Spleen (tissue), 11 donors: ENCODE measurements at regions not wholly inside any gene's neighbourhood (a gene's known extent, or its start where the extent isn't known, plus 50 kb on each side); places are given as distances from the start of the nearest gene placed in this dataset.

Experiments used
- DNase-seq: peaks from one replicate; pipeline ENCODE4 v3.0.0-alpha.2; 2020
- H3K27ac ChIP-seq, 8 donors: fragments of 200-600 bp; sonication (generic) in 7 of 8; 1 replicate in 4 of 8; 2 replicates in 4 of 8; pipeline versions ENCODE4 v1.5.0 to v1.8.0; 2016 to 2021; ENCODE audit warnings: inconsistent platforms in 4 of 8, mild to moderate bottlenecking in 4 of 8, moderate library complexity in 1 of 8
- H3K27me3 ChIP-seq, 7 donors: fragments of 200-600 bp; sonication (generic) in 6 of 7; replicated peaks in 1 of 7; 1 replicate in 4 of 7; 2 replicates in 3 of 7; pipeline versions ENCODE4 v1.5.0 to v1.8.0; 2016 to 2021; ENCODE audit warnings: inconsistent platforms in 3 of 7, mild to moderate bottlenecking in 1 of 7
- H3K36me3 ChIP-seq, 6 donors: fragments of 200-600 bp; sonication (generic) in 5 of 6; 1 replicate in 4 of 6; 2 replicates in 2 of 6; pipeline versions ENCODE4 v1.5.0 to v1.8.0; 2016 to 2021; ENCODE audit warnings: inconsistent platforms in 2 of 6
- H3K4me1 ChIP-seq, 6 donors: fragments of 200-600 bp; sonication (generic) in 5 of 6; 1 replicate in 3 of 6; 2 replicates in 3 of 6; pipeline versions ENCODE4 v1.5.0 to v1.8.0; 2016 to 2021; ENCODE audit warnings: inconsistent platforms in 3 of 6
- H3K4me3 ChIP-seq, 8 donors: fragments of 200-600 bp; sonication (generic) in 7 of 8; 1 replicate in 4 of 8; 2 replicates in 4 of 8; pipeline versions ENCODE4 v1.5.0 to v1.8.0; 2016 to 2021; ENCODE audit warnings: inconsistent platforms in 4 of 8, mild to moderate bottlenecking in 4 of 8, moderate library complexity in 2 of 8
- H3K9me3 ChIP-seq, 8 donors: fragments of 200-600 bp; sonication (generic) in 7 of 8; 1 replicate in 4 of 8; 2 replicates in 4 of 8; pipeline versions ENCODE4 v1.5.0 to v1.8.0; 2016 to 2021; ENCODE audit warnings: inconsistent platforms in 4 of 8
- POLR2A ChIP-seq, 3 donors: fragments of 450-650 bp; IDR thresholded peaks; one replicate each; pipeline ENCODE4 v1.5.1; 2017; ENCODE audit warnings: antibody characterized with exemption in 3 of 3, mild to moderate bottlenecking in 1 of 3
- POLR2AphosphoS5 ChIP-seq, 3 donors: sonication (generic); formaldehyde crosslinking; IDR thresholded peaks; one replicate each; pipeline ENCODE4 v1.5.1; 2017; ENCODE audit warnings: antibody characterized with exemption in 3 of 3
- WGBS, 5 donors: extraction: QIAGEN DNeasy Blood & Tissue Kit in 3 of 5; methylation state at CpG; one replicate each; pipeline versions ENCODE4 v1.1.5 to v1.1.7; 2013 to 2018; 5-methylcytosine and 5-hydroxymethylcytosine counted together
- intact Hi-C: fragments of 100-400 bp; cut with DNase I; formaldehyde crosslinking; loops from one replicate; pipeline ENCODE4 v1.15.0; 2023; ENCODE audit warnings: low total_unique reads
- TF ChIP-seq, protein P1 (sequence below), 11 experiments: fragments of 200-600 bp in 7 of 11; fragments of 450-650 bp in 4 of 11; sonication (generic) in 4 of 11; IDR thresholded peaks in 8 of 11; conservative IDR thresholded peaks in 3 of 11; 1 replicate in 7 of 11; 2 replicates in 4 of 11; pipeline versions ENCODE4 v1.4.0 to v1.8.0; 2016 to 2021; ENCODE audit warnings: antibody characterized with exemption in 11 of 11, inconsistent platforms in 4 of 11, mild to moderate bottlenecking in 1 of 11
- donor health status: healthy with polysubstance abuse.
- donor health status: DM: no; HTN: no; CAD: no; lungs with moderate emphysema.
- donor health status: DM: no; HTN: no; CAD: no.
- donor health status: Bipolar disorder and iron deficiency.
- donor health status: healthy.
- donor health status: DM: no; HTN: no; CAD: no.
- donor health status: DM: yes; HTN: yes; CAD: no.

DNA sequence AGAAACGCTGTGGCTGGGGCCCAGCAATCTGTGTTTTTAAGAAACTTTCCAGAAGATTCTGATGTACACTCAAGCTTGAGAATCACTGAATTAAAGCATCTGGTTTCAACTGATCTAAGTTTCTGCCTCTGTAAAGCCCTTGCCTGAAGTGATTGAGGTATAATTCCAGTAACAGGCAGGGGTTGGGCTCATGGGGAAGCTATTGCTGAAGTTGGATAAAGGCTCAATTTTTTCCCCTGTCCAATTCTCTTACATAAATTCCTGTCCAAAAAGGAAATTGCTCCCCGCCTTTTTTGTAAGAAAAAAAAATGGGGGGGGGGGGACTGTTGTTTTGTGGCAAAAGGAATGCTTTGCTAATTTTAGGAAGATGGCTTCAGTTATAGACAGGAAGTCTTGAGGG, 337.4 kb downstream of the NUAK1 start:
- 49 to 72% (median 67%) methylated on average over 2 of the region's 2 CpGs for WGBS, 5 donors
- Histone ChIP-seq H3K27ac (no peak overlapping the region), H3K4me3 (no peak overlapping the region), H3K4me1 (no peaks in the 10 kb centered on the region), H3K27me3 (no peaks in the 10 kb centered on the region), H3K9me3 (no peaks in the 10 kb centered on the region), H3K36me3 (no peaks in the 10 kb centered on the region)
- TF ChIP-seq POLR2AphosphoS5 (IDR thresholded peaks at IDR 0.05), result no peak
- TF ChIP-seq, protein P1, sequence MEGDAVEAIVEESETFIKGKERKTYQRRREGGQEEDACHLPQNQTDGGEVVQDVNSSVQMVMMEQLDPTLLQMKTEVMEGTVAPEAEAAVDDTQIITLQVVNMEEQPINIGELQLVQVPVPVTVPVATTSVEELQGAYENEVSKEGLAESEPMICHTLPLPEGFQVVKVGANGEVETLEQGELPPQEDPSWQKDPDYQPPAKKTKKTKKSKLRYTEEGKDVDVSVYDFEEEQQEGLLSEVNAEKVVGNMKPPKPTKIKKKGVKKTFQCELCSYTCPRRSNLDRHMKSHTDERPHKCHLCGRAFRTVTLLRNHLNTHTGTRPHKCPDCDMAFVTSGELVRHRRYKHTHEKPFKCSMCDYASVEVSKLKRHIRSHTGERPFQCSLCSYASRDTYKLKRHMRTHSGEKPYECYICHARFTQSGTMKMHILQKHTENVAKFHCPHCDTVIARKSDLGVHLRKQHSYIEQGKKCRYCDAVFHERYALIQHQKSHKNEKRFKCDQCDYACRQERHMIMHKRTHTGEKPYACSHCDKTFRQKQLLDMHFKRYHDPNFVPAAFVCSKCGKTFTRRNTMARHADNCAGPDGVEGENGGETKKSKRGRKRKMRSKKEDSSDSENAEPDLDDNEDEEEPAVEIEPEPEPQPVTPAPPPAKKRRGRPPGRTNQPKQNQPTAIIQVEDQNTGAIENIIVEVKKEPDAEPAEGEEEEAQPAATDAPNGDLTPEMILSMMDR (IDR thresholded peaks at IDR 0.05 in 8 of 11, conservative IDR thresholded peaks at IDR 0.05 in 3 of 11), result no peak
- no peak for TF ChIP-seq POLR2A (IDR thresholded peaks at IDR 0.05)
- intact Hi-C loops, result no loop called here
- DNase-seq, result no peak

- no peaks in the 10 kb centered on the region for H3K9me3 ChIP-seq
Measured at GRCh38 chr12:105803292-105803691, 335.5 kb downstream of the NUAK1 start.

DNA sequence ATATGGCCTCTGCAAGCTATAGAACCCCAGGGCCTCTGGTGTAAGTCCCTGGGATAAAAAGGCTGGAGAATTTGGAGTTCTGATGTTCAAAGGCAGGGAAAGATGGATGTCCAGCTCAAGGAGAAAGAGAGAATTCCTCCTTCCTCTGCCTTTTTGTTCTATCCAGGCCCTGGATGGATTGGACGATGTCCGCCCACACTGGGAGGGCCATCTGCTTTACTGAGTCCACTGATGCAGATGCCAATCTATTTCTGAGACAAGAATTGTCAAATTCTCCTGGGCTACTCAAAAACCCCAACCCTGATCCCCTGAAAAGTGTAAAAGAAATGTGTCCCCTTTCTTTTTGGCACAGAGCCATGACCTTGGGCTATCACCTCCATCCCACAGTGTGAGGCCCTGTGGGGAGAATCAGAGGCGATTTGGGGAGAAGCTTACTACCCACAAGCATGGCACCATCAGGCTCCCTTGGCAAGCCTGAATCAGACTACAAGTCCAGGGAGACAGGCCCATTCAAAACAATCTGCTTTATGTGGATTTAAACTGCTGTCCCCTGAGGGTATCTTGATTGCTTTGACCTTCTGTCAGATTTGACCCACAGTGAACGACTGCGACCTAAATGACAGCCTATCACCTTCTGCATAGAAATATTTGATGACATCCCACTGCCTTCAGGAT, 334.0 kb downstream of the NUAK1 start:
- no peak overlapping the region for H3K4me3 ChIP-seq

More at GRCh38 chr12:105803292-105803691, 335.5 kb downstream of the NUAK1 start:
- no peaks in the 10 kb centered on the region for H3K36me3 ChIP-seq
- H3K4me3 ChIP-seq, result no peak overlapping the region
- no peaks in the 10 kb centered on the region for H3K4me1 ChIP-seq
- TF ChIP-seq POLR2A (IDR thresholded peaks at IDR 0.05), result no peak
- TF ChIP-seq, protein P1 (IDR thresholded peaks at IDR 0.05 in 8 of 11, conservative IDR thresholded peaks at IDR 0.05 in 3 of 11), result no peak
- H3K27me3 ChIP-seq, result no peaks in the 10 kb centered on the region
- WGBS, 5 donors, result 69 to 80% (median 73%) methylated on average over 4 of the region's 4 CpGs
- H3K27ac ChIP-seq, result no peak overlapping the region
- no peak for DNase-seq
- intact Hi-C loops, result no loop called here

DNA sequence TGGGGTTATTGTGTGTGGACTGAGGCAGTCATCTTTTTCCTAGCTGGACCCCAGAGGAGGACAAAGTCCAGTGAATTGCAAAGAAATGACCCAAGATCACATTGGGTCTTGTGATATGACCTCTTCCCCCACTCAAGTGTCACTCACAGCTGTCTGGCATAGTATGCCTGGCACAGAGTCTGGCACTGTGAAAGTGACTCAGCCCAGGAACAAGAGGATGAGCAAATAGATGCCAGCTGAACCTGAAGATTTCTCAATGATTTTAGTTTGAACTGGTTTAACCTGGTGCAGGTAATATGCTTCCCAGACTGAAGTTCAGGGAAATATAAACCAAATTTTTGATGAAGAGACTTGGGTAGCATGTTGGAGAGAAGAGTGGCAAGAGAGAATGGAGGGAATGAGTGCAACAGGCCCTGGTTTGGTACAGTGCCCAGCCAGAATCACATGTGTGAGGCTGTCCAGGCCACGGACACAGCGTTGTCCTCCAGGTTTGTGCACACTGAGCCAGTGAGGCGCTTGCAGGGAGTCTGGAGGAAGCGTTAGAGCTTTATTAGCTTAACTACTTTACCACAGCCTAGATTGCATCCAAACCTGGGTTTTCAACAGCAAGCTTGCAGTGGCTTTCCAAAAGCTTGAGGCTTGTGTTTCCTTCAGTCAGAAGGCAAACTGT, 332.9 kb downstream of the NUAK1 start:
- WGBS, 5 donors, result 87 to 94% (median 91%) methylated on average over 4 of the region's 4 CpGs
- Histone ChIP-seq H3K36me3 (no peaks in the 10 kb centered on the region), H3K4me1 (no peaks in the 10 kb centered on the region), H3K4me3 (no peak overlapping the region), H3K27me3 (no peaks in the 10 kb centered on the region), H3K9me3 (no peaks in the 10 kb centered on the region), H3K27ac (no peak overlapping the region)
- TF ChIP-seq, protein P1 (IDR thresholded peaks at IDR 0.05 in 8 of 11, conservative IDR thresholded peaks at IDR 0.05 in 3 of 11), result no peak
- TF ChIP-seq POLR2A (IDR thresholded peaks at IDR 0.05), result no peak
- TF ChIP-seq POLR2AphosphoS5 (IDR thresholded peaks at IDR 0.05), result no peak
- DNase-seq, result no peak
- intact Hi-C loops, result no loop called here

More for the DNA sequence above, 334.0 kb downstream of the NUAK1 start:
- 75 to 89% (median 83%) methylated on average over 5 of the region's 5 CpGs for WGBS, 5 donors
- intact Hi-C loops, result no loop called here
- Histone ChIP-seq H3K27ac (no peak overlapping the region), H3K4me1 (no peaks in the 10 kb centered on the region), H3K36me3 (no peaks in the 10 kb centered on the region), H3K27me3 (no peaks in the 10 kb centered on the region), H3K9me3 (no peaks in the 10 kb centered on the region)
- TF ChIP-seq, protein P1 (IDR thresholded peaks at IDR 0.05 in 8 of 11, conservative IDR thresholded peaks at IDR 0.05 in 3 of 11), result no peak
- TF ChIP-seq POLR2A (IDR thresholded peaks at IDR 0.05), result no peak
- no peak for TF ChIP-seq POLR2AphosphoS5 (IDR thresholded peaks at IDR 0.05)
- no peak for DNase-seq
